ENCODE measurements at regions not wholly inside any gene's neighbourhood (a gene's known extent, or its start where the extent isn't known, plus 50 kb on each side); places are given as distances from the start of the nearest gene placed in this dataset.

DNA sequence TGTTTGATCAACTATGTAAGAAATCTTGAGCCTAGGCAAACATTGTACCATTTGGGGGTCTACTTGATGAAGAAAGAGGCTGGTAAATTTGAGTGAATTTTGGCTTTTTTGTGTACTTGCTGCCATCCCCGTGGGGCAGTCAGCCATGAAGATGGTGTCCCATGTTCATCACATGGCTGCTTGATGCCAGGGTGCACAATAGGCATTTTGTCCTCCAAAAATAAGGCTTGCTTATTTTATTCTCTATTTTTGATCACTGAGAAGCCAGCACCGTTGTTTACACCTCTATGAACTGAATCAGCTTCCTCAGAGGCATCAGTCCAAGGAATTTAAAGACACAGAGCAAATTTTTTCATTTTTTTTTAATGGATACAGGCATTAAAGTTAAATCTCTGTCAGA is 1195.7 kb downstream of the AMY1C start (continued):
- TF ChIP-seq, protein P1, sequence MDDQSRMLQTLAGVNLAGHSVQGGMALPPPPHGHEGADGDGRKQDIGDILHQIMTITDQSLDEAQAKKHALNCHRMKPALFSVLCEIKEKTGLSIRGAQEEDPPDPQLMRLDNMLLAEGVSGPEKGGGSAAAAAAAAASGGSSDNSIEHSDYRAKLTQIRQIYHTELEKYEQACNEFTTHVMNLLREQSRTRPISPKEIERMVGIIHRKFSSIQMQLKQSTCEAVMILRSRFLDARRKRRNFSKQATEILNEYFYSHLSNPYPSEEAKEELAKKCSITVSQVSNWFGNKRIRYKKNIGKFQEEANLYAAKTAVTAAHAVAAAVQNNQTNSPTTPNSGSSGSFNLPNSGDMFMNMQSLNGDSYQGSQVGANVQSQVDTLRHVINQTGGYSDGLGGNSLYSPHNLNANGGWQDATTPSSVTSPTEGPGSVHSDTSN (IDR thresholded peaks at IDR 0.05; ENCODE audit: insufficient replicate concordance, low read depth, low read length): no peak
- TF ChIP-seq CBX5 (IDR thresholded peaks at IDR 0.05; ENCODE audit: low read depth) (no peak), EGR1 (IDR thresholded peaks at IDR 0.05; ENCODE audit: borderline replicate concordance in 1 of 2, low read depth in 2 of 2, low read length in 2 of 2) (no peak), HDGF (IDR thresholded peaks at IDR 0.05) (no peak), LARP7 (IDR thresholded peaks at IDR 0.05) (no peak)
- TF ChIP-seq, protein P2, sequence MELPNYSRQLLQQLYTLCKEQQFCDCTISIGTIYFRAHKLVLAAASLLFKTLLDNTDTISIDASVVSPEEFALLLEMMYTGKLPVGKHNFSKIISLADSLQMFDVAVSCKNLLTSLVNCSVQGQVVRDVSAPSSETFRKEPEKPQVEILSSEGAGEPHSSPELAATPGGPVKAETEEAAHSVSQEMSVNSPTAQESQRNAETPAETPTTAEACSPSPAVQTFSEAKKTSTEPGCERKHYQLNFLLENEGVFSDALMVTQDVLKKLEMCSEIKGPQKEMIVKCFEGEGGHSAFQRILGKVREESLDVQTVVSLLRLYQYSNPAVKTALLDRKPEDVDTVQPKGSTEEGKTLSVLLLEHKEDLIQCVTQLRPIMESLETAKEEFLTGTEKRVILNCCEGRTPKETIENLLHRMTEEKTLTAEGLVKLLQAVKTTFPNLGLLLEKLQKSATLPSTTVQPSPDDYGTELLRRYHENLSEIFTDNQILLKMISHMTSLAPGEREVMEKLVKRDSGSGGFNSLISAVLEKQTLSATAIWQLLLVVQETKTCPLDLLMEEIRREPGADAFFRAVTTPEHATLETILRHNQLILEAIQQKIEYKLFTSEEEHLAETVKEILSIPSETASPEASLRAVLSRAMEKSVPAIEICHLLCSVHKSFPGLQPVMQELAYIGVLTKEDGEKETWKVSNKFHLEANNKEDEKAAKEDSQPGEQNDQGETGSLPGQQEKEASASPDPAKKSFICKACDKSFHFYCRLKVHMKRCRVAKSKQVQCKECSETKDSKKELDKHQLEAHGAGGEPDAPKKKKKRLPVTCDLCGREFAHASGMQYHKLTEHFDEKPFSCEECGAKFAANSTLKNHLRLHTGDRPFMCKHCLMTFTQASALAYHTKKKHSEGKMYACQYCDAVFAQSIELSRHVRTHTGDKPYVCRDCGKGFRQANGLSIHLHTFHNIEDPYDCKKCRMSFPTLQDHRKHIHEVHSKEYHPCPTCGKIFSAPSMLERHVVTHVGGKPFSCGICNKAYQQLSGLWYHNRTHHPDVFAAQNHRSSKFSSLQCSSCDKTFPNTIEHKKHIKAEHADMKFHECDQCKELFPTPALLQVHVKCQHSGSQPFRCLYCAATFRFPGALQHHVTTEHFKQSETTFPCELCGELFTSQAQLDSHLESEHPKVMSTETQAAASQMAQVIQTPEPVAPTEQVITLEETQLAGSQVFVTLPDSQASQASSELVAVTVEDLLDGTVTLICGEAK (IDR thresholded peaks at IDR 0.05; ENCODE audit: borderline replicate concordance): no peak

DNA sequence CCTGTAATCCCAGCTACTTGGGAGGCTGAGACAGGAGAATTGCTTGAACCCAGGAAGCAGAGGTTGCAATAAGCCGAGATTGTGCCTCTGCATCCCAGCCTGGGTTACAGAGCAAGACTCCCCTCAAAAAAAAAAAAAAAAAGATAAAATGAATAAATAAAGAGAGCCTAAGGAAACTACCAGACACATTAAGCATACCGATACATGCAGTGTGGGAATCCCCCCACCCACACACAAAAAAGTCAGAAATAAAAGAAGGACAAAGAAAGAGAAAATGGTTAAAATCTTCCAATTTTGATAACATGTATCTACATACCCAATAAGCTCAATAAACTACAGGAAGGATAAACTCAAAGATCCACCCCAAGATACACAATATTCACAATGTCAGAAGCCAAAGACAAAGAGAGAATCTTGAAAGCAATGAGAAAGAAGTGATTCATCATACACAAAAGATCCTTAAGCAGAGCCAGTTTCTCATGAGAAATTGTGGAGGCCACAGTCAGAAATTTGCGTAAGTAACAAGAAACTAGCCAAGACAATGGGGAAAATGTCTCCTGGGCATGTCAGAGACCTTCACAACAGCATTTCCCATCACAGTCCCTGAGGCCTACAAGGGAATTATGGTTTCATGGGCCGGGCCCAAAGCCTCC is 1197.0 kb downstream of the AMY1C start:
- H3K79me2 ChIP-seq (ENCODE audit: control insufficient read depth, insufficient read depth, low read length): no peaks in the 10 kb centered on the region
- peak overlapping the region; percentile 24; the same call in 1 of the 2 replicates for H2AFZ ChIP-seq (ENCODE audit: control insufficient read depth, low read depth, low read length)
- no peak overlapping the region for H3K4me3 ChIP-seq
- no peak overlapping the region for H3K4me2 ChIP-seq (ENCODE audit: control insufficient read depth, insufficient read depth)
- 32% methylated on average over 4 of the region's 4 CpGs for WGBS (ENCODE audit: insufficient coverage, insufficient replicate concordance, low lambda C conversion rate, missing lambda C conversion rate)
- intact Hi-C loops (cut with micrococcal nuclease; ENCODE audit: unreplicated experiment) (no loop called here), in situ Hi-C loops (cut with MboI) (no loop called here)
- POLR2A ChIA-PET: interaction anchor here (0.7 to 1.3 kb wide), 2 partner anchors 15 to 25 kb away, joined by 3 to 6 read pairs; no protein-coding TSS in a partner anchor
- BruUV-seq (replicated peaks): no TSS peak
- no peaks in the 10 kb centered on the region for H4K20me1 ChIP-seq (ENCODE audit: control insufficient read depth, insufficient read depth)
- SMC1A ChIA-PET (ENCODE audit: uncharacterized antibody, unreplicated experiment): no interaction called here
- RAD21 ChIA-PET (ENCODE audit: unreplicated experiment): no interaction called here
- H3K27me3 ChIP-seq (replicated peaks in 1 of 2; ENCODE audit: control insufficient read depth in 2 of 2, insufficient read depth in 2 of 2, low read length in 1 of 2): no peaks in the 10 kb centered on the region
- DNase-seq (ENCODE audit: low read depth, low spot score) (no peak), ATAC-seq (peak; percentile 47), FAIRE-seq (no peak)
- no peaks in the 10 kb centered on the region; the same call in 2 of the 3 replicates for H3K9me3 ChIP-seq (replicated peaks; ENCODE audit: control insufficient read depth, insufficient read depth, low read length)
- H3K4me1 ChIP-seq (ENCODE audit: control insufficient read depth, insufficient read depth, low read length): no peaks in the 10 kb centered on the region
- no peak overlapping the region for H3K9ac ChIP-seq (ENCODE audit: control insufficient read depth, insufficient read depth, low read length)
- CTCF ChIA-PET: no interaction called here
- no peak overlapping the region for H3K27ac ChIP-seq (ENCODE audit: control insufficient read depth, insufficient read depth)
- H3K36me3 ChIP-seq (ENCODE audit: control insufficient read depth in 2 of 2, insufficient read depth in 2 of 2, low read length in 1 of 2): no peaks in the 10 kb centered on the region
- TF ChIP-seq, protein P3, sequence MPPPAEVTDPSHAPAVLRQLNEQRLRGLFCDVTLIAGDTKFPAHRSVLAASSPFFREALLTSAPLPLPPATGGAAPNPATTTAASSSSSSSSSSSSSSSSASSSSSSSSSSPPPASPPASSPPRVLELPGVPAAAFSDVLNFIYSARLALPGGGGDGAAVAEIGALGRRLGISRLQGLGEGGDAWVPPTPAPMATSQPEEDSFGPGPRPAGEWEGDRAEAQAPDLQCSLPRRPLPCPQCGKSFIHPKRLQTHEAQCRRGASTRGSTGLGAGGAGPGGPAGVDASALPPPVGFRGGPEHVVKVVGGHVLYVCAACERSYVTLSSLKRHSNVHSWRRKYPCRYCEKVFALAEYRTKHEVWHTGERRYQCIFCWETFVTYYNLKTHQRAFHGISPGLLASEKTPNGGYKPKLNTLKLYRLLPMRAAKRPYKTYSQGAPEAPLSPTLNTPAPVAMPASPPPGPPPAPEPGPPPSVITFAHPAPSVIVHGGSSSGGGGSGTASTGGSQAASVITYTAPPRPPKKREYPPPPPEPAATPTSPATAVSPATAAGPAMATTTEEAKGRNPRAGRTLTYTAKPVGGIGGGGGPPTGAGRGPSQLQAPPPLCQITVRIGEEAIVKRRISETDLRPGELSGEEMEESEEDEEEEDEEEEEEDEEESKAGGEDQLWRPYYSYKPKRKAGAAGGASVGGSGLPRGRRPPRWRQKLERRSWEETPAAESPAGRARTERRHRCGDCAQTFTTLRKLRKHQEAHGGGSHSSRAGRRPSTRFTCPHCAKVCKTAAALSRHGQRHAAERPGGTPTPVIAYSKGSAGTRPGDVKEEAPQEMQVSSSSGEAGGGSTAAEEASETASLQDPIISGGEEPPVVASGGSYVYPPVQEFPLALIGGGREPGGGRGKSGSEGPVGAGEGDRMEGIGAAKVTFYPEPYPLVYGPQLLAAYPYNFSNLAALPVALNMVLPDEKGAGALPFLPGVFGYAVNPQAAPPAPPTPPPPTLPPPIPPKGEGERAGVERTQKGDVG (CRISPR knock-in tag; IDR thresholded peaks at IDR 0.05): no peak
- TF ChIP-seq, protein P4, sequence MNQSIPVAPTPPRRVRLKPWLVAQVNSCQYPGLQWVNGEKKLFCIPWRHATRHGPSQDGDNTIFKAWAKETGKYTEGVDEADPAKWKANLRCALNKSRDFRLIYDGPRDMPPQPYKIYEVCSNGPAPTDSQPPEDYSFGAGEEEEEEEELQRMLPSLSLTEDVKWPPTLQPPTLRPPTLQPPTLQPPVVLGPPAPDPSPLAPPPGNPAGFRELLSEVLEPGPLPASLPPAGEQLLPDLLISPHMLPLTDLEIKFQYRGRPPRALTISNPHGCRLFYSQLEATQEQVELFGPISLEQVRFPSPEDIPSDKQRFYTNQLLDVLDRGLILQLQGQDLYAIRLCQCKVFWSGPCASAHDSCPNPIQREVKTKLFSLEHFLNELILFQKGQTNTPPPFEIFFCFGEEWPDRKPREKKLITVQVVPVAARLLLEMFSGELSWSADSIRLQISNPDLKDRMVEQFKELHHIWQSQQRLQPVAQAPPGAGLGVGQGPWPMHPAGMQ (IDR thresholded peaks at IDR 0.05; ENCODE audit: borderline replicate concordance): no peak
- TF ChIP-seq ZNF384 (IDR thresholded peaks at IDR 0.05; ENCODE audit: borderline replicate concordance, low read depth, low read length) (peak; percentile 27; the same call in 1 of the 2 replicates), MXI1 (IDR thresholded peaks at IDR 0.05; ENCODE audit: low read depth, low read length) (no peak), MEF2B (IDR thresholded peaks at IDR 0.05; ENCODE audit: partially characterized antibody, poor library complexity, severe bottlenecking) (peak; percentile 47), PAX5 (IDR thresholded peaks at IDR 0.05; ENCODE audit: borderline replicate concordance, low read depth, low read length) (no peak)

All from GM12878 (cell line).